ENCODE measurements at regions not wholly inside any gene's neighbourhood (a gene's known extent, or its start where the extent isn't known, plus 50 kb on each side); places are given as distances from the start of the nearest gene placed in this dataset.

DNA sequence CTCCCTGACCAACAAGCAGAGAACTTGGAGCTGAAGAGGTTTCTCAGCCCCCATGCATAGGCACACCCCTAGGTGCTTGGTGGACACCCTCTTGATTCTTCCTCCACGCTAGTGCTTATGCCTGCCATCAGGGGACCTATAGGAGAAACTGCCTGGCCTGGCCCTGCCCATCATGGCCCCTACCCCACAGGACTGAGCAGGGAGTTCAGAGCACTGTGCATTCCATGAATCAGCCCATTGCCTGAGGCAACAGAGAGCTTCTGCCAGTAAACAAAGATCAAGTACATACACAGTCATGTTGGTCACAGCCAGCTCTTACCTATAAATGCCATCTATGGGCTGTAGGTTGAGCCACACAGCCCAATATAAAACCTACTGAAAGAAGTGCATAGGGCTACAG lies 99.1 kb upstream of the EDNRA start:
- ChIA-PET CTCF (no interaction called here), POLR2A (no interaction called here)
- Mint-ChIP-seq H3K4me3 (no peak overlapping the region), H3K36me3 (no peaks in the 10 kb centered on the region), H3K27me3 (ENCODE audit: low read depth) (no peaks in the 10 kb centered on the region), H3K27ac (no peak overlapping the region), H3K4me1 (peaks cover 13% of the 10 kb centered on the region), H3K9me3 (no peaks in the 10 kb centered on the region)
- DNase-seq (ENCODE audit: low spot score) (no peak), ATAC-seq (peak; percentile 51)
- TF ChIP-seq, protein P1, sequence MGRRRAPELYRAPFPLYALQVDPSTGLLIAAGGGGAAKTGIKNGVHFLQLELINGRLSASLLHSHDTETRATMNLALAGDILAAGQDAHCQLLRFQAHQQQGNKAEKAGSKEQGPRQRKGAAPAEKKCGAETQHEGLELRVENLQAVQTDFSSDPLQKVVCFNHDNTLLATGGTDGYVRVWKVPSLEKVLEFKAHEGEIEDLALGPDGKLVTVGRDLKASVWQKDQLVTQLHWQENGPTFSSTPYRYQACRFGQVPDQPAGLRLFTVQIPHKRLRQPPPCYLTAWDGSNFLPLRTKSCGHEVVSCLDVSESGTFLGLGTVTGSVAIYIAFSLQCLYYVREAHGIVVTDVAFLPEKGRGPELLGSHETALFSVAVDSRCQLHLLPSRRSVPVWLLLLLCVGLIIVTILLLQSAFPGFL (CRISPR knock-in tag; IDR thresholded peaks at IDR 0.05; ENCODE audit: borderline replicate concordance), result no peak
- TF ChIP-seq JAZF1 (CRISPR knock-in tag; IDR thresholded peaks at IDR 0.05) (no peak), ZNF219 (CRISPR knock-in tag; IDR thresholded peaks at IDR 0.05; ENCODE audit: borderline replicate concordance) (no peak), ZNF671 (CRISPR knock-in tag; IDR thresholded peaks at IDR 0.05) (no peak), ZNF416 (CRISPR knock-in tag; IDR thresholded peaks at IDR 0.05) (no peak)
- TF ChIP-seq, protein P2, sequence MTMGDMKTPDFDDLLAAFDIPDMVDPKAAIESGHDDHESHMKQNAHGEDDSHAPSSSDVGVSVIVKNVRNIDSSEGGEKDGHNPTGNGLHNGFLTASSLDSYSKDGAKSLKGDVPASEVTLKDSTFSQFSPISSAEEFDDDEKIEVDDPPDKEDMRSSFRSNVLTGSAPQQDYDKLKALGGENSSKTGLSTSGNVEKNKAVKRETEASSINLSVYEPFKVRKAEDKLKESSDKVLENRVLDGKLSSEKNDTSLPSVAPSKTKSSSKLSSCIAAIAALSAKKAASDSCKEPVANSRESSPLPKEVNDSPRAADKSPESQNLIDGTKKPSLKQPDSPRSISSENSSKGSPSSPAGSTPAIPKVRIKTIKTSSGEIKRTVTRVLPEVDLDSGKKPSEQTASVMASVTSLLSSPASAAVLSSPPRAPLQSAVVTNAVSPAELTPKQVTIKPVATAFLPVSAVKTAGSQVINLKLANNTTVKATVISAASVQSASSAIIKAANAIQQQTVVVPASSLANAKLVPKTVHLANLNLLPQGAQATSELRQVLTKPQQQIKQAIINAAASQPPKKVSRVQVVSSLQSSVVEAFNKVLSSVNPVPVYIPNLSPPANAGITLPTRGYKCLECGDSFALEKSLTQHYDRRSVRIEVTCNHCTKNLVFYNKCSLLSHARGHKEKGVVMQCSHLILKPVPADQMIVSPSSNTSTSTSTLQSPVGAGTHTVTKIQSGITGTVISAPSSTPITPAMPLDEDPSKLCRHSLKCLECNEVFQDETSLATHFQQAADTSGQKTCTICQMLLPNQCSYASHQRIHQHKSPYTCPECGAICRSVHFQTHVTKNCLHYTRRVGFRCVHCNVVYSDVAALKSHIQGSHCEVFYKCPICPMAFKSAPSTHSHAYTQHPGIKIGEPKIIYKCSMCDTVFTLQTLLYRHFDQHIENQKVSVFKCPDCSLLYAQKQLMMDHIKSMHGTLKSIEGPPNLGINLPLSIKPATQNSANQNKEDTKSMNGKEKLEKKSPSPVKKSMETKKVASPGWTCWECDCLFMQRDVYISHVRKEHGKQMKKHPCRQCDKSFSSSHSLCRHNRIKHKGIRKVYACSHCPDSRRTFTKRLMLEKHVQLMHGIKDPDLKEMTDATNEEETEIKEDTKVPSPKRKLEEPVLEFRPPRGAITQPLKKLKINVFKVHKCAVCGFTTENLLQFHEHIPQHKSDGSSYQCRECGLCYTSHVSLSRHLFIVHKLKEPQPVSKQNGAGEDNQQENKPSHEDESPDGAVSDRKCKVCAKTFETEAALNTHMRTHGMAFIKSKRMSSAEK (CRISPR knock-in tag; IDR thresholded peaks at IDR 0.05; ENCODE audit: borderline replicate concordance), result no peak
- TF ChIP-seq, protein P3, sequence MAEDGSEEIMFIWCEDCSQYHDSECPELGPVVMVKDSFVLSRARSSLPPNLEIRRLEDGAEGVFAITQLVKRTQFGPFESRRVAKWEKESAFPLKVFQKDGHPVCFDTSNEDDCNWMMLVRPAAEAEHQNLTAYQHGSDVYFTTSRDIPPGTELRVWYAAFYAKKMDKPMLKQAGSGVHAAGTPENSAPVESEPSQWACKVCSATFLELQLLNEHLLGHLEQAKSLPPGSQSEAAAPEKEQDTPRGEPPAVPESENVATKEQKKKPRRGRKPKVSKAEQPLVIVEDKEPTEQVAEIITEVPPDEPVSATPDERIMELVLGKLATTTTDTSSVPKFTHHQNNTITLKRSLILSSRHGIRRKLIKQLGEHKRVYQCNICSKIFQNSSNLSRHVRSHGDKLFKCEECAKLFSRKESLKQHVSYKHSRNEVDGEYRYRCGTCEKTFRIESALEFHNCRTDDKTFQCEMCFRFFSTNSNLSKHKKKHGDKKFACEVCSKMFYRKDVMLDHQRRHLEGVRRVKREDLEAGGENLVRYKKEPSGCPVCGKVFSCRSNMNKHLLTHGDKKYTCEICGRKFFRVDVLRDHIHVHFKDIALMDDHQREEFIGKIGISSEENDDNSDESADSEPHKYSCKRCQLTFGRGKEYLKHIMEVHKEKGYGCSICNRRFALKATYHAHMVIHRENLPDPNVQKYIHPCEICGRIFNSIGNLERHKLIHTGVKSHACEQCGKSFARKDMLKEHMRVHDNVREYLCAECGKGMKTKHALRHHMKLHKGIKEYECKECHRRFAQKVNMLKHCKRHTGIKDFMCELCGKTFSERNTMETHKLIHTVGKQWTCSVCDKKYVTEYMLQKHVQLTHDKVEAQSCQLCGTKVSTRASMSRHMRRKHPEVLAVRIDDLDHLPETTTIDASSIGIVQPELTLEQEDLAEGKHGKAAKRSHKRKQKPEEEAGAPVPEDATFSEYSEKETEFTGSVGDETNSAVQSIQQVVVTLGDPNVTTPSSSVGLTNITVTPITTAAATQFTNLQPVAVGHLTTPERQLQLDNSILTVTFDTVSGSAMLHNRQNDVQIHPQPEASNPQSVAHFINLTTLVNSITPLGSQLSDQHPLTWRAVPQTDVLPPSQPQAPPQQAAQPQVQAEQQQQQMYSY (CRISPR knock-in tag; IDR thresholded peaks at IDR 0.05), result no peak

DNA sequence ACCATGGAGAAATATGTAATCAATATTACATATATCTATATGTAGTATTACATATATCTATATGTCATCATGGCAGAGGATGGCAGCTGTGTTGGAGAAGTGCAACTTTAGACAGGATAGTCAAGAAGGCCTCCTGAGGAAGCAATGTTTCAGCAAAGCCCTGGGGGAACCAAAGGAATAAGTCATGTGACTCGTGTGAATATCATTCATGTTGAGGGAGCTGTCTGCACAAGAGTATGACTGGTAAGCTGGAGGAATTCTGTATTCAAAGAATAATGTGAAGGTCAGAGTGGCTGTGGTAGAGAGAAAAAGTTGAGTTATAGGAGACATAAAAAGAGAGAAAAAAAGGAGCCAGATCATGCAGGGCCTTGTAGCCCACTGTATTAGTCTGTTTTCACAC lies 92.9 kb upstream of the EDNRA start:
- ATAC-seq (no peak), DNase-seq (ENCODE audit: low spot score) (no peak)
- Mint-ChIP-seq H3K9me3 (no peaks in the 10 kb centered on the region; the same call in 1 of the 2 replicates), H3K27me3 (ENCODE audit: low read depth) (no peaks in the 10 kb centered on the region), H3K4me3 (no peak overlapping the region), H3K36me3 (no peaks in the 10 kb centered on the region), H3K27ac (no peak overlapping the region), H3K4me1 (no peaks in the 10 kb centered on the region)
- CTCF ChIA-PET, result no interaction called here
- POLR2A ChIA-PET, result no interaction called here
- TF ChIP-seq FOXJ3 (CRISPR knock-in tag; IDR thresholded peaks at IDR 0.05; ENCODE audit: borderline replicate concordance) (no peak), ZNF232 (CRISPR knock-in tag; IDR thresholded peaks at IDR 0.05) (no peak), TEAD1 (CRISPR knock-in tag; IDR thresholded peaks at IDR 0.05) (no peak), NR1H2 (CRISPR knock-in tag; IDR thresholded peaks at IDR 0.05) (no peak), SOX15 (CRISPR knock-in tag; IDR thresholded peaks at IDR 0.05) (no peak), CDX4 (CRISPR knock-in tag; IDR thresholded peaks at IDR 0.05; ENCODE audit: borderline replicate concordance) (no peak), ZNF317 (CRISPR knock-in tag; IDR thresholded peaks at IDR 0.05; ENCODE audit: borderline replicate concordance, low read depth) (no peak), GRHL2 (CRISPR knock-in tag; IDR thresholded peaks at IDR 0.05; ENCODE audit: insufficient replicate concordance, severe bottlenecking) (no peak), KAT7 (CRISPR knock-in tag; IDR thresholded peaks at IDR 0.05; ENCODE audit: borderline replicate concordance) (no peak), MAX (CRISPR knock-in tag; IDR thresholded peaks at IDR 0.05) (no peak), ZNF138 (CRISPR knock-in tag; conservative IDR thresholded peaks at IDR 0.05) (no peak), NFYB (CRISPR knock-in tag; conservative IDR thresholded peaks at IDR 0.05; ENCODE audit: low read depth) (no peak), ZNF219 (CRISPR knock-in tag; IDR thresholded peaks at IDR 0.05; ENCODE audit: borderline replicate concordance) (no peak), ZNF121 (CRISPR knock-in tag; IDR thresholded peaks at IDR 0.05) (no peak), ATF1 (CRISPR knock-in tag; IDR thresholded peaks at IDR 0.05) (no peak), EMX1 (CRISPR knock-in tag; IDR thresholded peaks at IDR 0.05) (no peak), ZNF396 (CRISPR knock-in tag; IDR thresholded peaks at IDR 0.05; ENCODE audit: borderline replicate concordance) (no peak)
- TF ChIP-seq, protein P4, sequence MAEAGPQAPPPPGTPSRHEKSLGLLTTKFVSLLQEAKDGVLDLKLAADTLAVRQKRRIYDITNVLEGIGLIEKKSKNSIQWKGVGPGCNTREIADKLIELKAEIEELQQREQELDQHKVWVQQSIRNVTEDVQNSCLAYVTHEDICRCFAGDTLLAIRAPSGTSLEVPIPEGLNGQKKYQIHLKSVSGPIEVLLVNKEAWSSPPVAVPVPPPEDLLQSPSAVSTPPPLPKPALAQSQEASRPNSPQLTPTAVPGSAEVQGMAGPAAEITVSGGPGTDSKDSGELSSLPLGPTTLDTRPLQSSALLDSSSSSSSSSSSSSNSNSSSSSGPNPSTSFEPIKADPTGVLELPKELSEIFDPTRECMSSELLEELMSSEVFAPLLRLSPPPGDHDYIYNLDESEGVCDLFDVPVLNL (CRISPR knock-in tag; IDR thresholded peaks at IDR 0.05; ENCODE audit: borderline replicate concordance, low read depth), result no peak

Measured in WTC11 (cell line).